ENCODE measurements at regions not wholly inside any gene's neighbourhood (a gene's known extent, or its start where the extent isn't known, plus 50 kb on each side); places are given as distances from the start of the nearest gene placed in this dataset.

- no peak overlapping the region for H3K27ac ChIP-seq
- no peaks in the 10 kb centered on the region for H3K9me3 ChIP-seq
- ATAC-seq (no peak), DNase-seq (no peak)
- no peaks in the 10 kb centered on the region for H3K27me3 ChIP-seq
- no peak overlapping the region for H3K4me3 ChIP-seq
- WGBS, 2 donors, result 83 to 86% methylated on average over 2 of the region's 2 CpGs
- no peaks in the 10 kb centered on the region for H3K36me3 ChIP-seq (replicated peaks in 1 of 2; ENCODE audit: insufficient read depth in 1 of 2, low read depth in 2 of 2)
- intact Hi-C loops (cut with DNase I), result no loop called here
- no peaks in the 10 kb centered on the region for H3K4me1 ChIP-seq
- no peak for TF ChIP-seq POLR2A (IDR thresholded peaks at IDR 0.05)
Measured at GRCh38 chr4:138452826-138453225, 210.7 kb upstream of the SLC7A11 start.

GRCh38 chr4:138451276-138451663 lies 209.1 kb upstream of the SLC7A11 start:
- Histone ChIP-seq H3K36me3 (replicated peaks in 1 of 2; ENCODE audit: insufficient read depth in 1 of 2, low read depth in 2 of 2) (no peaks in the 10 kb centered on the region), H3K4me3 (no peak overlapping the region), H3K27ac (no peak overlapping the region), H3K9me3 (no peaks in the 10 kb centered on the region), H3K27me3 (no peaks in the 10 kb centered on the region), H3K4me1 (no peaks in the 10 kb centered on the region)
- 40 to 41% methylated on average over 1 of the region's 1 CpG for WGBS, 2 donors
- ATAC-seq (no peak), DNase-seq (no peak)
- intact Hi-C loops (cut with DNase I), result no loop called here
- TF ChIP-seq CTCF (IDR thresholded peaks at IDR 0.05), result no peak
- TF ChIP-seq POLR2A (IDR thresholded peaks at IDR 0.05), result no peak

GRCh38 chr4:138450546-138451275 lies 208.6 kb upstream of the SLC7A11 start:
- intact Hi-C loops (cut with DNase I), result no loop called here
- Histone ChIP-seq H3K36me3 (replicated peaks in 1 of 2; ENCODE audit: insufficient read depth in 1 of 2, low read depth in 2 of 2) (no peaks in the 10 kb centered on the region), H3K4me1 (no peaks in the 10 kb centered on the region), H3K27ac (no peak overlapping the region), H3K9me3 (no peaks in the 10 kb centered on the region), H3K27me3 (no peaks in the 10 kb centered on the region), H3K4me3 (no peak overlapping the region)
- 64 to 71% methylated on average over 3 of the region's 3 CpGs for WGBS, 2 donors
- ATAC-seq (no peak), DNase-seq (no peak)
- TF ChIP-seq POLR2A (IDR thresholded peaks at IDR 0.05), result no peak
- no peak for TF ChIP-seq CTCF (IDR thresholded peaks at IDR 0.05)

GRCh38 chr4:138449938-138450337 lies 207.8 kb upstream of the SLC7A11 start:
- ATAC-seq (no peak), DNase-seq (no peak)
- intact Hi-C loops (cut with DNase I), result no loop called here
- no peak for TF ChIP-seq CTCF (IDR thresholded peaks at IDR 0.05)
- TF ChIP-seq POLR2A (IDR thresholded peaks at IDR 0.05), result no peak
- no peaks in the 10 kb centered on the region for H3K36me3 ChIP-seq (replicated peaks in 1 of 2; ENCODE audit: insufficient read depth in 1 of 2, low read depth in 2 of 2)
- WGBS, 2 donors, result 33 to 62% methylated on average over 3 of the region's 3 CpGs
- no peak overlapping the region for H3K4me3 ChIP-seq
- no peaks in the 10 kb centered on the region for H3K9me3 ChIP-seq
- H3K27me3 ChIP-seq, result no peaks in the 10 kb centered on the region
- no peak overlapping the region for H3K27ac ChIP-seq
- H3K4me1 ChIP-seq, result no peaks in the 10 kb centered on the region

- DNase-seq, result no peak
- Histone ChIP-seq H3K36me3 (replicated peaks in 1 of 2; ENCODE audit: insufficient read depth in 1 of 2, low read depth in 2 of 2) (no peaks in the 10 kb centered on the region), H3K27ac (no peak overlapping the region), H3K4me3 (no peak overlapping the region), H3K9me3 (no peaks in the 10 kb centered on the region), H3K27me3 (no peaks in the 10 kb centered on the region), H3K4me1 (no peaks in the 10 kb centered on the region)
- TF ChIP-seq POLR2A (IDR thresholded peaks at IDR 0.05) (no peak), CTCF (IDR thresholded peaks at IDR 0.05) (no peak)
- intact Hi-C loops (cut with DNase I), result no loop called here
- ATAC-seq, result no peak
- 61 to 70% methylated on average over 1 of the region's 1 CpG for WGBS, 2 donors
Measured at GRCh38 chr4:138448169-138448568, 206.0 kb upstream of the SLC7A11 start.
